Ovary (tissue), 3 donors: ENCODE measurements at regions not wholly inside any gene's neighbourhood (a gene's known extent, or its start where the extent isn't known, plus 50 kb on each side); places are given as distances from the start of the nearest gene placed in this dataset.

Experiments used
- EP300 ChIP-seq: sonication (generic); formaldehyde crosslinking; IDR thresholded peaks from one replicate; pipeline ENCODE4 v1.6.1; 2017; ENCODE audit warnings: antibody characterized with exemption
- POLR2A ChIP-seq: fragments of 450-650 bp; IDR thresholded peaks from one replicate; pipeline ENCODE4 v1.6.1; 2017; ENCODE audit warnings: antibody characterized with exemption, mild to moderate bottlenecking, moderate library complexity
- TF ChIP-seq, protein P1 (sequence below), 3 donors: fragments of 450-650 bp in 2 of 3; fragments of 200-600 bp in 1 of 3; IDR thresholded peaks; one replicate each; pipeline versions ENCODE4 v1.5.1 to v1.8.0; 2016 to 2022; ENCODE audit warnings: antibody characterized with exemption in 3 of 3, mild to moderate bottlenecking in 1 of 3
- donor health status: DM: no; HTN: no; CAD: no.

DNA sequence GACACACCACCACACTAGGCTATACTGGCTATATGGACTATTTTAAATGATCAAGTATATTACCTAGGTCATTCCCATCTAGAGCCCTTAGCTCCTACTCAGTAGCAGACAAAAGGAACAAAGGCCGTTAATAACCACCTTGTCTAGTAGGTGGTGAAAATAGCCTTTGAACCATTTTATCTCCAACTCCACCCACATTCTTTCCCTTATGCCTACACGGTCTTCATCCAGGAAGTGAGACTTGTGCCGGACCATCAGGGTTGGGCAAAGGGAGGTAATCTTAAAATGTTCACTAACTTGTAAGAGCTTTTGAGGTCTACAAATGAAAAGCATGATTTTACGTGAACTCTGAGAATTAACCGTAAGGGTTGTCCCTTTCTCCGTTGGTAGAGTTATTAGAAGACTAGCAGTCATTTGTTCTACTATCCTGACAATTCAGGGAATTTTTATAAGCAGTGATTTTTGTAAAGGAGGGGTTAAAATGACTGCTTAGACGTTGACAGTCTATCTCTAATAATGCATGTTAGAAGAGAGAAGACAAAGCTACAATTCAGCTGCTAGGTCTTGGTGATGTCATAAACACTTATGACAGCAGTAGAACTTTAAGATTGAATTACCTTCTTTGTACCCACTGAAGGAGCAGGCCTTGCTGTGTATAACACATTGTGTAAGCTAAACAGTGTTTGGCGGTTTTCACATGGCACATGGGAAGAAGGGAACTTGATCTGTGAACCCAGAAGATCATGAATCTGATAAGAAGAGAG, 371.8 kb upstream of the JAG1 start:
- TF ChIP-seq, protein P1, sequence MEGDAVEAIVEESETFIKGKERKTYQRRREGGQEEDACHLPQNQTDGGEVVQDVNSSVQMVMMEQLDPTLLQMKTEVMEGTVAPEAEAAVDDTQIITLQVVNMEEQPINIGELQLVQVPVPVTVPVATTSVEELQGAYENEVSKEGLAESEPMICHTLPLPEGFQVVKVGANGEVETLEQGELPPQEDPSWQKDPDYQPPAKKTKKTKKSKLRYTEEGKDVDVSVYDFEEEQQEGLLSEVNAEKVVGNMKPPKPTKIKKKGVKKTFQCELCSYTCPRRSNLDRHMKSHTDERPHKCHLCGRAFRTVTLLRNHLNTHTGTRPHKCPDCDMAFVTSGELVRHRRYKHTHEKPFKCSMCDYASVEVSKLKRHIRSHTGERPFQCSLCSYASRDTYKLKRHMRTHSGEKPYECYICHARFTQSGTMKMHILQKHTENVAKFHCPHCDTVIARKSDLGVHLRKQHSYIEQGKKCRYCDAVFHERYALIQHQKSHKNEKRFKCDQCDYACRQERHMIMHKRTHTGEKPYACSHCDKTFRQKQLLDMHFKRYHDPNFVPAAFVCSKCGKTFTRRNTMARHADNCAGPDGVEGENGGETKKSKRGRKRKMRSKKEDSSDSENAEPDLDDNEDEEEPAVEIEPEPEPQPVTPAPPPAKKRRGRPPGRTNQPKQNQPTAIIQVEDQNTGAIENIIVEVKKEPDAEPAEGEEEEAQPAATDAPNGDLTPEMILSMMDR (IDR thresholded peaks at IDR 0.05), result no peak
- no peak for TF ChIP-seq POLR2A
- TF ChIP-seq EP300, result no peak
